HG03064 (cell line): ENCODE measurements at regions not wholly inside any gene's neighbourhood (a gene's known extent, or its start where the extent isn't known, plus 50 kb on each side); places are given as distances from the start of the nearest gene placed in this dataset.
"Not testable (repeated sequence)": the region's sequence is repeated elsewhere in the genome, so short reads cannot be mapped to it uniquely, and the experiment has no call there.

Experiments
- ATAC-seq: cut with Tn5 transposase; IDR thresholded peaks from one replicate; pipeline ENCODE4 v1.9.1; 2021; ENCODE audit warnings: low read depth; ENCODE audit not compliant: unreplicated experiment

- ATAC-seq, result no peak
Measured at GRCh38 chr19:28644169-28644775, 568.7 kb downstream of the UQCRFS1 start.

- ATAC-seq, result no peak
Measured at GRCh38 chr19:28642787-28643683, 569.9 kb downstream of the UQCRFS1 start.

GRCh38 chr19:28641395-28641794 lies 571.6 kb downstream of the UQCRFS1 start:
- ATAC-seq, result no peak

- no peak for ATAC-seq
Measured at GRCh38 chr19:28640506-28640905, 572.4 kb downstream of the UQCRFS1 start.

GRCh38 chr19:28638445-28638844 lies 574.5 kb downstream of the UQCRFS1 start:
- no peak for ATAC-seq

- no peak for ATAC-seq
Measured at GRCh38 chr19:28636706-28637105, 576.2 kb downstream of the UQCRFS1 start.

GRCh38 chr19:28636016-28636629 lies 576.8 kb downstream of the UQCRFS1 start:
- ATAC-seq, result no peak

GRCh38 chr19:28634837-28635236 lies 578.1 kb downstream of the UQCRFS1 start:
- no peak for ATAC-seq

GRCh38 chr19:28634019-28634328 lies 579.0 kb downstream of the UQCRFS1 start:
- no peak for ATAC-seq

- ATAC-seq, result no peak
Measured at GRCh38 chr19:28633319-28634018, 579.5 kb downstream of the UQCRFS1 start.

GRCh38 chr19:28632371-28633080 lies 580.4 kb downstream of the UQCRFS1 start:
- no peak for ATAC-seq

- no peak for ATAC-seq
Measured at GRCh38 chr19:28631961-28632360, 581.0 kb downstream of the UQCRFS1 start.

- ATAC-seq, result no peak
Measured at GRCh38 chr19:28627669-28628068, 585.3 kb downstream of the UQCRFS1 start.

- not testable (repeated sequence) for ATAC-seq
Measured at GRCh38 chr19:28626407-28626806, 586.5 kb downstream of the UQCRFS1 start.

- ATAC-seq, result no peak
Measured at GRCh38 chr19:28619816-28620429, 593.0 kb downstream of the UQCRFS1 start.

- no peak for ATAC-seq
Measured at GRCh38 chr19:28618504-28618903, 594.4 kb downstream of the UQCRFS1 start.

- no peak for ATAC-seq
Measured at GRCh38 chr19:28615966-28616365, 597.0 kb downstream of the UQCRFS1 start.

GRCh38 chr19:28615546-28615916 lies 597.4 kb downstream of the UQCRFS1 start:
- no peak for ATAC-seq

GRCh38 chr19:28614634-28615545 lies 598.1 kb downstream of the UQCRFS1 start:
- ATAC-seq, result no peak
